Stimulated activated CD8-positive, alpha-beta memory T cell treated with anti-CD3 and anti-CD28 coated beads, Interleukin-7, amount 100 ng/mL, for 1 hour (primary cell): ENCODE measurements at regions not wholly inside any gene's neighbourhood (a gene's known extent, or its start where the extent isn't known, plus 50 kb on each side); places are given as distances from the start of the nearest gene placed in this dataset.

Experiments used
- DNase-seq, 2 donors: peaks; one replicate each; pipeline ENCODE4 v3.0.0-alpha.2; 2020; ENCODE audit warnings: low read depth in 2 of 2

GRCh38 chr15:93562395-93563123, 473.5 kb upstream of the RGMA start:
- no peak for DNase-seq

DNA sequence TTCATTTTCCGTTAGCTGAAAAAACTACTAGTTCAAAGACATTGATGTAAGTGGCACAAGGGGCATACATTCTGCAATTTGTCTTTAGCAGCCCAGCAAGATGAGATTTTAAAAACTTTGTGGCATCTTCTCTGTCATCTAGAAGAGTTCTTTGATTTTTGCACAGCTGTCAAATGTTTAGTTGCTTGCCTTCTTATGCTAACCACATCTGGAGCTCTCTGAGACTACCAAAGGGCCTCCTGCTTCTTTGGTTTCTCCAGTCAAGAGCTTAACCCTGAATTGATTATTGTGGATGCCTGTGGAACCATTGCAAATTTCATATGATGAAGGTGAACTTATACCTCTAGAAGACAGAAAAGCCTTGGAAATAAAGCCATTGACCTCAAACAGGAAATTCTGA, 468.7 kb upstream of the RGMA start:
- no peak for DNase-seq

- DNase-seq = no peak
Measured at GRCh38 chr15:93553167-93553935, 464.3 kb upstream of the RGMA start.

DNA sequence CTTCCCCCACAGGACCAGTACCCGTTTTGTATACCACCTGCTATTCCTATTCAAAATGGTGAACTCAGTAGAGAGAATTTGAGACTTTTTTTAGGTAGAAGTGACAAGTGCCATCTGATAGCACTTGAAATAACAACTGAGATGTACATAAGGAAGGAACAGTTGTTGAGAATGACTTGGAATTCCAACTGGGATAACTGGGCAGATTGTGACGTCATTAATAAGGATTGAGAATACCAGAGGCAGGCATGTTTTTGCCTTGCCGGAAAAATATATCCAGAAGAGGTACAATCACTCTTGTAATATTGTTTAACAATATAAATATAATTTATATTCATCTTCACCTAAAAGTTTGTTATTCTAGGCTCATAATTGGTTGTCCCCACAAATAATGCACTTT, 454.1 kb upstream of the RGMA start:
- DNase-seq = no peak

- no peak for DNase-seq
Measured at GRCh38 chr15:93527374-93528050, 438.5 kb upstream of the RGMA start.

DNA sequence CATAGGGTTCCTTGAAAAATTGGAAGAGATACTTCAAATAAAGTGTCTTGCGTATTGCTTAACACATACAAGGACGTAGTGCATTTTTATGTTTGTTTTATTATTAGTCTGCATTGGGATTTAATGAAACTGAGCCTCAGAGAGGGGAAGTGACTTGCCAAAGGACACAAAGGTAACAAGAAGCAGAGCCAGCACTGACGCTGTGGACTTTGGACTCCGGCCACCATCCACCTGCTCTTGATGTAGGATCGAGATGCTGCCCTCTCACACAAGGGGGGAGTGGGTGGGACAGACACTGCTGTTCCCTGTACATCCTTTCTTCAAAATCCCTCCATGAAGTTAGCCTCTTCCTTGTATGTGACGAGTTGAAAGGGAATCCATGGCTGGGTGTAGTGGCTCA, 435.4 kb upstream of the RGMA start:
- no peak for DNase-seq

DNA sequence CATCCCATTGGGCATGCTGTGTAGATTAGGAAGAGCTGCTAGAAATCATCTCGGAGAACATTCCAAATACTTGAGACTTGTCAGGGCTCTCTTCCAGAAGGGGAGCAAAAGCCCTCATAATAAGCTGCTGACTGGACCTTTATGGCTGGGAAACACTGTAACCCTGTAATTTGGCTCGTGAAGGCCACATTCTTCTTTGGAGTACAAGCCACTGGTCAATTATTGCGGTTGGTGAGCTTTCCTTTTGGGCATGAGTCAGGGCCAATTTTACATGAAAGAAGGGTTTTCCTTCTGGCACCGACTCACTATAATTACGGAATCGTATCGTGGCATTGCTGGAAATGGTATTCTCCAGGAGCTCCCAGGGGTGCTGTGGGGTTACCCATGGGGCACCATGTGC, 434.5 kb upstream of the RGMA start:
- DNase-seq = no peak

DNA sequence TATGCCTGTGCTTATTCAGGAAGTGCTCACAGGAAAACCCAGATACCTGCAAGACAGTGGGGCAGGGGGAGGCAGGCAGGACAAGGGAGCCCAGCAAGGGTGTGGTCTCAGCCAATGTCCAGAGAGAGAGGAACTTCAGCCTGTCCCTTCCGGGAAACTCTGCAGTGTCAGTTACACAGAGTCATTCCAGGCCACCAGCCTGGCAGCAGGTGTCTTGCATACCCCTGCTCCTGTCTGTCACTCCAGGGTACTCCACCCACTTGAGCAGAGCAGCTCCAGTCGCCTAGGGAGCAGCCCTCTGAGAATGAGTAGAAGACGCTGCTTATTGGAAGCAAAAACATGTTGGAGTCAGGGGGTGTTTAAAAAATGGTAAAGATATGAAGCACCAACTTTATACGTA, 431.2 kb upstream of the RGMA start:
- no peak for DNase-seq

DNA sequence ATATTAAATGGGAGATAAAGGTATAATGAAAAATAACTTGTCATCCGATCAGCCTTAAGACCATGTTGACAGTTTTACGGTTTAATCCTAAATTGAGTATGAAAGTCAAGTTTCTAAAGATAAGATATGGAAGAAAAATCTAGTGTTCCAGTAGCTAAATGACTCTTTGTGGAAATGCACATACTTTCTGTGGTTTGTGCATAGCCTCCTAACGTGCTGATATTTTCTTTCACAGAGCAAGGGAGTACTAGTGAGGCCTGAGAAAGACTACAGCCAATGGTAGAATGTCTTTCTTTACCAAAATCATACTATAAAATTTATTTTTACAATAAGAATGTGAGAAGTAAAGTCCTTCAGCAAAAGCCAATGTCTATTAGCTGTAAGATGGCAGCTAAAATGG, 430.6 kb upstream of the RGMA start:
- DNase-seq = no peak

DNA sequence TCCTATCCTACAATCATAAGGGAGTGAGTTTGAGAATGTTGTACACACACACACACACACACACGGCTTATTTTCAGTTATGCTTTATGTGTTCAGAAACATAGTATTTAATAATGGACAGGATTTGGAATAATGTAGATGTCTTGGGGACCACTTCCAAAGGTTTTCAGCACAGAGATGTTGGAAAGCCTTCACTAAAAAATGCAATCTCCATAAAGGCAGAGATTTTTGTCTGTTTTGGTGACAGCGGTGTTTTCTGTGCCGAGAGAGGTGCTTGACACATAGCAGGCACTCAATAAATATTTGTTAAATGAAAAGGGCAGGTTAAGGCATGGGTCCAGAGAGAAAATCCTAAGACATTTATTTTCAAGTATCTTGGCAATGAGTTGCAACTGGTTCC, 428.2 kb upstream of the RGMA start:
- no peak for DNase-seq

DNA sequence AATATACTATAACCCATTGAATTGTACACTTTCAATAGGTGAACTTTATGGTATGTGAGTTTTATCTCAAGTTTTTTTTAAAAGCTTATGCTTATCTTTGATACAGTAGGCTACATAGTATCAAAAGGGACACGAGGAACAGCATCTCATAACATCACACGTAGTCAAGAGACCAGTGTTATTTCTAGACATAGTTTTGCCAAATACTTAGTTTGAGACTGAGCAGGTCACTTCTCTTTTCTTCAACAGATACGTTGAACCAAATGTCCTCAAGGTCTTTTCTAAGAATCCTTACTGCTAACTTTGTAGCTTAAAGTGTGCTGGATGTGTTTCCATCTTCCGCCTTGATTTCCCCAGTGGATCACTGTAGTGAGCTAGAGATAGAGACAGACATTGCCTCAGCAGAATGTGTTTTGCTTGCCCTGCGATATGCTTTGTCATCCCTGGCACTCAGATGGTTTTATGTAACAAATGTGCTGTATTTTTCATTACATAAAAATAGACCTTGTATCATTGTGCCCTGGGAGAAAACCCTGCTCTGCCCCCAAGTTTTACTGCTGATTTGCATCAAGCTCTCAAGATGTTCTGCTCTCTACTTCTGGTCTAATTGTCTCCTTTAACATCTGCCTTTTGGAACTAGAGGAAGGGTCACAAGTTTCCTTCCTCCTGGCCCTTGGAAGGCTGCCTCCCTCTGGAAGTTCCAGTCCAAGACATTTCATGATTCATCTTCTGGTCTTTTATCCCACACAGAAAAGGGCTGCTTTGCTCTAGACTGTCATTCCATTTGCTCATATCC, 426.4 kb upstream of the RGMA start:
- DNase-seq = no peak

DNA sequence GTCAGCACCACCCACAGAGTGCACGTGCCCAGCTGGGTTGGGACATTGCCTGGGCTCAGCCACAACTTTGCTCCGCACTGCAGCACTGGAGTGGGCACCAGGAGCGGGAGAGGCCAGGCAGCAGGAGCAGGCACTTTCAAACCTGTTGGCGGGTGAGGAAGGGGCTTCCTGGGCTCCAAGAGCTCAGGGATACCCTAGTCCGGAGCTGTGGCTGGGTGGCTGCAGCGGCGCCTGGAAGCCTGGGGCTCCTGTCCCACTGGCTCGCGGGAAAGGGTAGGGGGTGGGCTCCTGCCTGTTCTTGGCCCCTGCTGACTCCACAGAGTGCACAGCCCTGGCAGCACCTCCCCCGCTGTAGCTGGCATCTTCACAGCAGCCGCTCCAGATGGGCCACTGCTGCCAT, 417.6 kb upstream of the RGMA start:
- DNase-seq = no peak

DNA sequence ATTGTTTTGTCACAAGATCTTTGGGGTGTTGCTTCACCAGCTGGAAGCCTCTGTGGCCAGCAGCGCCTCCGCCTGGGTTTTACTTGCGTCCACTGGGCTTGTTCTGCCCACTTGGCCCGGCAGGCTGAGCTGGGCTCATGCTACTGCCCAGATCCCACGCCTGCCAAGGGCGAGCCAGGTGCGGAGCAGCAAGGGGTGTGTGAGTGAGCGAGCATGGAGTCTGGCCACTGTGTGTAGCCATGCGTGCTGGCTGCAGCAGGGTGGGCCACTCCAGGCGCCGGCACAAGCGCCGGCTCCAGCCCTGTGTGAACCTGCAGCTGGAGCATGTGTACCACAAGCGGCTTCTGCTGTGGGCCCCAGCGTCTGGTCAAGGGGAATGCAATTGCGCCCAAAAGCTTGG, 416.5 kb upstream of the RGMA start:
- no peak for DNase-seq

DNA sequence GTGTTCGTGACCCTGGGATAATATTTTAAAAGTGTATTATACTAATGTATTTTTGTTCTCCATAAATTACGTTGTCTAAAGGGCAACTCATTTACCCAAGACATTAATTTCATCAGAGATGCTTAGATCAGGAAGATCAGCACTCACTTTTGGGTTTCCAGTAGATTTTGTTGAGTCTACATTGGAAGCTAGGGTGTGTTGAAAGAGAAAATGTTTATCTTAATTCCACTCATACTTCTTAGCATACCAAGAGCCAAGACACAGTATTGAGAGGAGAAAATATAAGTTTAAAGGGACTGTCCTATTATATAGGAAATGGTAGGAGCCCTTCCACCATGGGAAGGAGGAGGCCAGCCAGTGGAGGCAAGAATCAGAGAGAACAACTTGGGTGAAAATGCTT, 412.9 kb upstream of the RGMA start:
- no peak for DNase-seq

GRCh38 chr15:93500155-93500554, 411.1 kb upstream of the RGMA start:
- no peak for DNase-seq

GRCh38 chr15:93497291-93497690, 408.3 kb upstream of the RGMA start:
- no peak for DNase-seq

DNA sequence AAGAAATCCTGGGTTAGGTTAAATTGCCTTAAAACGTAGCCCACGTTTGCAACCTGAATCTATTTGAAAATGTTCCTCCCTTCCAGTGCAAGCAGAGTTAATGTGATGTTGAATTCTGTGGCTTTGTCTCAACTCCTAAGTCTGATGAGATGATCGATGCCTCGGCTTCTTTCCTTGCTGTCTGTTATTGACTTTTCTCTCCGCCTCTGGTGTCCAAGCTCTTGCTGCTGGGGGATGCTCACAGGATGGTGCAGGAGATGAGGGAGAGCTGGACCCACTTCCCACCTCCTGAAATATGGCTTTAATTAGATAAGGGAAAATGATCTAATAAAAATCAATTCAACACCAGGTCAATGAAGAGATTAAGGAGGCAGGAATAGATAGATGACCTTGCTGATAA, 407.9 kb upstream of the RGMA start:
- DNase-seq = no peak

GRCh38 chr15:93495799-93496637, 407.0 kb upstream of the RGMA start:
- no peak for DNase-seq

- no peak for DNase-seq
Measured at GRCh38 chr15:93493172-93493571, 404.2 kb upstream of the RGMA start.

DNA sequence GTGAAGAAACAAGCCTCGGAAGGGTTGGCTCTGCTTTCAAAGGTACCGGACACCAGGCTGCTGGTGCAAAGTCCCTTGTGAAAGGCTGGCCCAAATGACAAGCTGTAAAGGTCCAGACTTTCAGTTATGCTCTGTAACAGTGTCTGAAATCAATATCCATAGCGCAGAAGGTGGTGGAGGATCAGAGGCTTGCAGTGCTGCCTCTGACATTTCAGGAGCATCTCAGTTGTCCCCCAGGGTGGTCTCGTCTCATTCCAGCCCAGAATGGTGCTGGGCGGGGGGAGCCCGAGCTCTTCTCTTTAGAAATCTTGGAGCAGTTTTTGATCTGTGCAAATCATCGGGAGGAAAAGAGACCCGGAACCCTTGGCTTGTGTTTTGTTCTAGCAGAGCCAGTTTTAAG, 402.3 kb upstream of the RGMA start:
- no peak for DNase-seq

DNA sequence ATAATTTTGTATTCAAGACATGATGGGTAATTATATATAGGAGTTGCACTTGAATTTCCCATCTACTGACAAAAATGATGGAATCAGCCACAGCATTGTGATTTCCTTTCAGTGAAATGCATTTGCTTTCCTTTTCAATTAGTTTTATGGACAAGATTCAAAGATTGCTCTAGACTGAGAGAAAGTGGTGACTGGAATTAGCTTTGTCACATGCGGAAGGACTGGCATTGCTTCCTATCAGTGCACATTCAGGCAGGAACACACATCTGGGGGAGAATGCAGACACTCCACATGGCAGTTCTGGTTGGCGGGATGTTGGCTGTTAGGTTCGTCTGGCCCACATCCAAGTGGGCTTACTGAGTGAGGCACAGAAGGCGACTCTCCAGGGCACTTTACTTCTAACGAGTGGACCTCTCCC, 399.3 kb upstream of the RGMA start:
- DNase-seq = no peak
